Hepatocyte (in vitro differentiated cells): ENCODE measurements at regions not wholly inside any gene's neighbourhood (a gene's known extent, or its start where the extent isn't known, plus 50 kb on each side); places are given as distances from the start of the nearest gene placed in this dataset.

Experiments used
- DNase-seq: peaks from one replicate; pipeline ENCODE4 v3.0.0-alpha.2; 2016; ENCODE audit warnings: low spot score
- H2AFZ ChIP-seq: fragments of 200-600 bp; sonication (generic); 2 replicates; pipeline ENCODE4 v1.6.0; 2016; ENCODE audit warnings: antibody characterized with exemption, mild to moderate bottlenecking
- H3K27ac ChIP-seq: fragments of 200-600 bp; sonication (generic); 2 replicates; pipeline ENCODE4 v1.5.1; 2016; ENCODE audit warnings: mild to moderate bottlenecking
- H3K27me3 ChIP-seq: fragments of 200-600 bp; sonication (generic); 2 replicates; pipeline ENCODE4 v1.6.1; 2016
- H3K36me3 ChIP-seq: fragments of 200-600 bp; sonication (generic); replicated peaks from 2 replicates; pipeline ENCODE4 v1.5.1; 2016; ENCODE audit warnings: low read depth; ENCODE audit not compliant: insufficient read depth
- H3K4me1 ChIP-seq: fragments of 200-600 bp; sonication (generic); 2 replicates; pipeline ENCODE4 v1.5.1; 2016; ENCODE audit warnings: mild to moderate bottlenecking, moderate library complexity; ENCODE audit not compliant: insufficient read depth
- H3K4me2 ChIP-seq: fragments of 200-600 bp; sonication (generic); 2 replicates; pipeline ENCODE4 v1.6.0; 2016
- H3K4me3 ChIP-seq: fragments of 200-600 bp; sonication (generic); 2 replicates; pipeline ENCODE4 v1.5.1; 2016; ENCODE audit warnings: mild to moderate bottlenecking
- H3K79me2 ChIP-seq: fragments of 200-600 bp; sonication (generic); 2 replicates; pipeline ENCODE4 v1.6.0; 2017; ENCODE audit warnings: mild to moderate bottlenecking
- H3K9me2 ChIP-seq: fragments of 200-600 bp; sonication (generic); replicated peaks from 2 replicates; pipeline ENCODE4 v1.6.0; 2017; ENCODE audit warnings: mild to moderate bottlenecking; ENCODE audit not compliant: insufficient read depth
- H3K9me3 ChIP-seq: fragments of 200-600 bp; sonication (generic); 2 replicates; pipeline ENCODE4 v1.5.1; 2016; ENCODE audit warnings: low read depth, mild to moderate bottlenecking
- H4K20me1 ChIP-seq: fragments of 200-600 bp; sonication (generic); 2 replicates; pipeline ENCODE4 v1.6.0; 2016; ENCODE audit warnings: mild to moderate bottlenecking; ENCODE audit not compliant: insufficient read depth, poor library complexity, severe bottlenecking
- EZH2 ChIP-seq: fragments of 200-600 bp; sonication (generic); IDR thresholded peaks from 2 replicates; pipeline ENCODE4 v1.6.1; 2016; ENCODE audit warnings: antibody characterized with exemption, mild to moderate bottlenecking, borderline replicate concordance
- EZH2phosphoT487 ChIP-seq: fragments of 200-600 bp; sonication (generic); IDR thresholded peaks from one replicate; pipeline ENCODE4 v1.6.1; 2018; ENCODE audit warnings: antibody characterized with exemption, mild to moderate bottlenecking, low read depth, moderate library complexity; ENCODE audit not compliant: unreplicated experiment, severe bottlenecking
- WGBS: methylation state at CpG from one replicate; pipeline ENCODE4 v1.1.6; 2016; ENCODE audit warnings: low lambda C conversion rate; ENCODE audit errors: missing lambda C conversion rate; 5-methylcytosine and 5-hydroxymethylcytosine counted together
- TF ChIP-seq, protein P1 (sequence below): fragments of 200-600 bp; sonication (generic); IDR thresholded peaks from 2 replicates; pipeline ENCODE4 v1.5.1; 2016; ENCODE audit warnings: antibody characterized with exemption, mild to moderate bottlenecking; ENCODE audit not compliant: poor library complexity

DNA sequence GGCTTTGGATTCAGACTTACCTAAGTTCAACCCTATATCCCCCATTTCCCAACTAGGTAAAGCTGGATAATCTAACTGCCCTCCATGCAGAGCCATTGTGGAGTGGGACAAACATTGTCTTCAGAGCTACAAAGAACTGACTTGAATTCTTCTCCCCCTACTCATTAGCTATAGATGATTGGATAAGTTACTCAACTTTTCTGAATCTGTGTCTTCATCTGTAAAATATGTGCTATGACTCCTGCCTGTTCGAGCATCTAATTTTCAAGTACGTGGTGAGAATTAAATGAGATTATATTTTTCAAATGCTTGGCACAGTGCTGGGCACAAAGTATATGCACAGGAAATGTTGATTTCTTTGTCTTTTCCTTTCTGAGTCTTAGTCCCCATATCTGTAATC, 240.3 kb upstream of the TCF21 start:
- Histone ChIP-seq H3K79me2 (no peaks in the 10 kb centered on the region), H2AFZ (no peak overlapping the region), H4K20me1 (no peaks in the 10 kb centered on the region), H3K36me3 (no peaks in the 10 kb centered on the region), H3K4me1 (peaks cover 8% of the 10 kb centered on the region), H3K9me3 (no peaks in the 10 kb centered on the region), H3K27ac (no peak overlapping the region), H3K27me3 (no peaks in the 10 kb centered on the region), H3K9me2 (no peaks in the 10 kb centered on the region), H3K4me3 (no peak overlapping the region), H3K4me2 (no peak overlapping the region)
- TF ChIP-seq EZH2phosphoT487 (no peak), EZH2 (no peak)
- TF ChIP-seq, protein P1, sequence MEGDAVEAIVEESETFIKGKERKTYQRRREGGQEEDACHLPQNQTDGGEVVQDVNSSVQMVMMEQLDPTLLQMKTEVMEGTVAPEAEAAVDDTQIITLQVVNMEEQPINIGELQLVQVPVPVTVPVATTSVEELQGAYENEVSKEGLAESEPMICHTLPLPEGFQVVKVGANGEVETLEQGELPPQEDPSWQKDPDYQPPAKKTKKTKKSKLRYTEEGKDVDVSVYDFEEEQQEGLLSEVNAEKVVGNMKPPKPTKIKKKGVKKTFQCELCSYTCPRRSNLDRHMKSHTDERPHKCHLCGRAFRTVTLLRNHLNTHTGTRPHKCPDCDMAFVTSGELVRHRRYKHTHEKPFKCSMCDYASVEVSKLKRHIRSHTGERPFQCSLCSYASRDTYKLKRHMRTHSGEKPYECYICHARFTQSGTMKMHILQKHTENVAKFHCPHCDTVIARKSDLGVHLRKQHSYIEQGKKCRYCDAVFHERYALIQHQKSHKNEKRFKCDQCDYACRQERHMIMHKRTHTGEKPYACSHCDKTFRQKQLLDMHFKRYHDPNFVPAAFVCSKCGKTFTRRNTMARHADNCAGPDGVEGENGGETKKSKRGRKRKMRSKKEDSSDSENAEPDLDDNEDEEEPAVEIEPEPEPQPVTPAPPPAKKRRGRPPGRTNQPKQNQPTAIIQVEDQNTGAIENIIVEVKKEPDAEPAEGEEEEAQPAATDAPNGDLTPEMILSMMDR: no peak
- DNase-seq: no peak
- WGBS: 74% methylated on average over 2 of the region's 2 CpGs

DNA sequence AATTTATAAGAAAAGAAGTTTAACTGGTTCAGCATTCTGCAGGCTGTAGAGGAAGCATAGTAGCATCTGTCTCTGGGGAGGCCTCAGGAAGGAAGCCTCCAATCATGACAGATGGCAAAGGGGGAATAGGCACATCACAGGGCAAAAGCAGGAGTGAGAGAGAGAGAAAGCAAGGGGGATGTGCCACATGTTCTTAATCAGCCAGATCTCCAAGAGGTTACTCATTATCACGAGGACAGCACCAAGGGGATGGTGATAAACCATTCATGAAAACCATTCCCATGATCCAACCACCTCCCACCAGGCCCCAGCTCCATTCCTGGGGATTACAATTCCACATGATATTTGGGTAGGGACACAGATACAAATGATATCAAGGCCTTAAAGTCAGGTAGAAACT, 217.5 kb upstream of the TCF21 start:
- H3K36me3 ChIP-seq: no peaks in the 10 kb centered on the region
- H3K79me2 ChIP-seq: no peaks in the 10 kb centered on the region
- H3K9me2 ChIP-seq: no peaks in the 10 kb centered on the region
- no peaks in the 10 kb centered on the region for H3K9me3 ChIP-seq
- H3K27ac ChIP-seq: no peak overlapping the region
- no peaks in the 10 kb centered on the region for H3K4me1 ChIP-seq
- 71% methylated on average over 1 of the region's 1 CpG for WGBS
- no peak overlapping the region for H2AFZ ChIP-seq
- H3K4me2 ChIP-seq: no peak overlapping the region
- DNase-seq: no peak
- H3K4me3 ChIP-seq: no peak overlapping the region
- no peaks in the 10 kb centered on the region for H3K27me3 ChIP-seq
- H4K20me1 ChIP-seq: no peaks in the 10 kb centered on the region
- TF ChIP-seq EZH2phosphoT487 (no peak), EZH2 (no peak)
- TF ChIP-seq, protein P1: no peak

DNA sequence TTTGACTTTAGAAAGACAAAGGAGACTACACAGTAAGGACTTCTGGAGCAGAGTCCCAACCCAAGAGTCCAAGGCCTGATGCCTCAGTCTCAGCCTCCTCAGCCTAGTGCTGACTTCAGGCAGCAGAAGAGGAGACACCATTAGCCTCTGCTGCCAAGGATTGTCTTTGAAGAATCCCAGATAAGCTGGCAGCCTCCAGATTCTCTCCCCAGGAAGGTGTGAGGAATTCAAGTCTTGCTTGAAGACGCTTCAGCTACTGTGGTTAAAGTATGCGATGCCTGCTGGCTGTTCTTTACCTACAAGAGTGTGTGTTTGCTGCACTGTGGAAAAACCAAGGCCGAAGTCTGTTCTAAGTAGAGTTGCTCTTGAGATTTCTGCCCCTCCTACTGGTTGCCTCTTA, 215.9 kb upstream of the TCF21 start:
- no peaks in the 10 kb centered on the region for H3K79me2 ChIP-seq
- H3K9me3 ChIP-seq: no peaks in the 10 kb centered on the region
- H3K27ac ChIP-seq: no peak overlapping the region
- no peaks in the 10 kb centered on the region for H3K9me2 ChIP-seq
- H3K27me3 ChIP-seq: no peaks in the 10 kb centered on the region
- no peaks in the 10 kb centered on the region for H3K36me3 ChIP-seq
- DNase-seq: no peak
- no peak for TF ChIP-seq EZH2
- TF ChIP-seq EZH2phosphoT487: no peak
- TF ChIP-seq, protein P1: no peak
- WGBS: 86% methylated on average over 3 of the region's 3 CpGs
- H4K20me1 ChIP-seq: no peaks in the 10 kb centered on the region
- no peaks in the 10 kb centered on the region for H3K4me1 ChIP-seq
- H2AFZ ChIP-seq: no peak overlapping the region
- H3K4me2 ChIP-seq: no peak overlapping the region
- H3K4me3 ChIP-seq: no peak overlapping the region

DNA sequence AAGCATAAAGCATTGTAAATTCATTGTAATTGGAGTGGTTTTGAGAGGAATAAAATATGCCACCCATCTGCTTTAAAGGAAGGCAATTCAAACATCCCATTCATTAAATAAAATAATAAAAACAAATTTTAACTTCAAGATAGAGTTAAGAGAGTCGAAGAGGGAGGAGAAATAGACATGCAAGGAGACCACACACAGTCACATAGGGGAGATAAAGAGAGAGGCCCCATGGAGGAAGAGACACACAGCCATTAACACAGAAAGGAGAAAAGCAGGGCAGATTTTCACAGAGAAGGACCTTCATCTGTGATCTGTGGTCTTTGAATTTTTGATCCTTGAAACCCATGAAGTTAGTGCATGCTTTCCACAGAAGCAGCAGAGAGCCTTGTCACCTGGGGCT, 214.3 kb upstream of the TCF21 start:
- TF ChIP-seq EZH2phosphoT487: no peak
- Histone ChIP-seq H4K20me1 (no peaks in the 10 kb centered on the region), H3K4me3 (no peak overlapping the region), H3K36me3 (no peaks in the 10 kb centered on the region), H2AFZ (no peak overlapping the region), H3K9me3 (no peaks in the 10 kb centered on the region), H3K9me2 (no peaks in the 10 kb centered on the region), H3K4me1 (no peaks in the 10 kb centered on the region), H3K27me3 (no peaks in the 10 kb centered on the region), H3K4me2 (no peak overlapping the region), H3K27ac (peak overlapping the region; percentile 5), H3K79me2 (no peaks in the 10 kb centered on the region)
- DNase-seq: no peak
- 48% methylated on average over 1 of the region's 1 CpG for WGBS
